H1 (cell line): ENCODE measurements at regions not wholly inside any gene's neighbourhood (a gene's known extent, or its start where the extent isn't known, plus 50 kb on each side); places are given as distances from the start of the nearest gene placed in this dataset.
A peak's percentile ranks its signal among the peaks of the same experiment; 100 is the strongest.

Experiments used
- CTCF ChIA-PET: fragments of 300-600 bp; sonication (Branson Sonifier 250); formaldehyde crosslinking; loops from one replicate; lab custom pipeline; 2021; ENCODE audit not compliant: partially characterized antibody; lab: Charles Lee
- POLR2A ChIA-PET: fragments of 300-600 bp; sonication (Branson Sonifier 250); formaldehyde crosslinking; loops from one replicate; lab custom pipeline; 2021; ENCODE audit warnings: inconsistent platforms; ENCODE audit not compliant: partially characterized antibody; lab: Charles Lee
- DNase-seq, 2 experiments: peaks; one replicate each; pipeline versions ENCODE4 v3.0.0 to v3.0.0-alpha.2; 2010 to 2022; ENCODE audit warnings: low spot score in 2 of 2, low read depth in 1 of 2, mixed read lengths in 1 of 2
- FAIRE-seq: peaks from 2 replicates; lab custom pipeline; 2011; peaks lifted over from hg19 to GRCh38; lab: Jason Lieb, UNC
- H2AFZ ChIP-seq: 2 replicates; pipeline ENCODE4 v1.8.1; 2012; ENCODE audit warnings: low read length, inconsistent platforms
- H2AK5ac ChIP-seq: 2 replicates; pipeline ENCODE4 v1.6.1; 2013; ENCODE audit warnings: low read depth, low read length
- H2BK120ac ChIP-seq: replicated peaks from 2 replicates; pipeline ENCODE3; 2013; ENCODE audit warnings: low read depth, low read length, inconsistent platforms
- H2BK12ac ChIP-seq: 2 replicates; pipeline ENCODE4 v1.6.1; 2013; ENCODE audit warnings: low read depth, low read length
- H2BK15ac ChIP-seq: 2 replicates; pipeline ENCODE4 v1.6.1; 2013; ENCODE audit warnings: low read length
- H2BK20ac ChIP-seq: 2 replicates; pipeline ENCODE4 v1.6.1; 2013; ENCODE audit warnings: low read length
- H2BK5ac ChIP-seq: 2 replicates; pipeline ENCODE4 v1.6.1; 2013; ENCODE audit warnings: low read depth, low read length
- H3K14ac ChIP-seq: 2 replicates; pipeline ENCODE4 v1.6.1; 2013; ENCODE audit warnings: inconsistent platforms; ENCODE audit not compliant: insufficient read length
- H3K18ac ChIP-seq: 2 replicates; pipeline ENCODE4 v1.6.1; 2013; ENCODE audit warnings: low read length; ENCODE audit errors: extremely low read depth
- H3K23ac ChIP-seq: 2 replicates; pipeline ENCODE4 v1.6.1; 2013; ENCODE audit warnings: inconsistent platforms; ENCODE audit not compliant: insufficient read length
- H3K23me2 ChIP-seq: 2 replicates; pipeline ENCODE4 v1.6.1; 2013; ENCODE audit warnings: low read depth, low read length
- H3K27ac ChIP-seq: 2 replicates; pipeline ENCODE4 v1.6.1; 2011; ENCODE audit warnings: low read depth, low read length, inconsistent platforms
- H3K27me3 ChIP-seq, 4 experiments: replicated peaks in 1 of 4; 1 replicate in 1 of 4; 2 replicates in 3 of 4; pipeline versions ENCODE4 v1.6.1 to v1.8.1; 2011 to 2013; ENCODE audit warnings: low read length in 3 of 4, mild to moderate bottlenecking in 3 of 4, inconsistent platforms in 2 of 4, mixed read lengths in 2 of 4, moderate library complexity in 1 of 4; ENCODE audit not compliant: control insufficient read depth in 3 of 4, insufficient read depth in 3 of 4; ENCODE audit errors: extremely low read depth in 1 of 4
- H3K36me3 ChIP-seq, 4 experiments: 2 replicates each; pipeline versions ENCODE4 v1.6.1 to v1.8.1; 2011 to 2013; ENCODE audit warnings: mild to moderate bottlenecking in 4 of 4, low read length in 3 of 4, moderate library complexity in 2 of 4, control low read depth in 1 of 4, inconsistent platforms in 1 of 4; ENCODE audit not compliant: insufficient read depth in 4 of 4, control insufficient read depth in 2 of 4
- H3K4ac ChIP-seq: replicated peaks from 2 replicates; pipeline ENCODE3; 2013; ENCODE audit warnings: low read length, low read depth, mixed read lengths, inconsistent platforms; ENCODE audit not compliant: insufficient read length
- H3K4me1 ChIP-seq, 4 experiments: replicated peaks in 1 of 4; 1 replicate in 1 of 4; 2 replicates in 3 of 4; pipeline versions ENCODE4 v1.6.1 to v1.8.1; 2011 to 2013; ENCODE audit warnings: low read length in 3 of 4, inconsistent platforms in 2 of 4, mixed read lengths in 1 of 4; ENCODE audit not compliant: insufficient read depth in 4 of 4, control insufficient read depth in 3 of 4
- H3K4me2 ChIP-seq, 2 experiments: 2 replicates each; pipeline versions ENCODE4 v1.6.1 to v1.8.1; 2011 to 2013; ENCODE audit warnings: low read depth in 2 of 2, low read length in 2 of 2, control low read depth in 1 of 2, inconsistent platforms in 1 of 2, mild to moderate bottlenecking in 1 of 2; ENCODE audit not compliant: insufficient read depth in 1 of 2
- H3K4me3 ChIP-seq, 4 experiments: fragments of 200-600, 300-600 bp in 1 of 4; sonication (generic), shearing (Covaris generic), sonication (Bioruptor Twin) in 1 of 4; 2 replicates each; pipeline versions ENCODE4 v1.5.1 to v1.8.1; 2011 to 2016; ENCODE audit warnings: low read length in 4 of 4, low read depth in 3 of 4, control low read depth in 2 of 4, inconsistent platforms in 2 of 4, mild to moderate bottlenecking in 2 of 4, mixed read lengths in 1 of 4, moderate library complexity in 1 of 4; ENCODE audit not compliant: insufficient read depth in 2 of 4; ENCODE audit errors: extremely low read depth in 1 of 4
- H3K56ac ChIP-seq: replicated peaks from 2 replicates; pipeline ENCODE3; 2013; ENCODE audit warnings: low read depth, mild to moderate bottlenecking, mixed read lengths, low read length, inconsistent platforms; ENCODE audit not compliant: insufficient read length
- H3K79me1 ChIP-seq: 2 replicates; pipeline ENCODE4 v1.6.1; 2013; ENCODE audit warnings: low read depth, low read length, control low read depth
- H3K79me2 ChIP-seq, 2 experiments: 2 replicates each; pipeline versions ENCODE4 v1.6.1 to v1.8.1; 2012 to 2013; ENCODE audit warnings: low read length in 2 of 2, mild to moderate bottlenecking in 2 of 2, inconsistent platforms in 1 of 2; ENCODE audit not compliant: insufficient read depth in 2 of 2, control insufficient read depth in 1 of 2
- H3K9ac ChIP-seq, 4 experiments: replicated peaks in 1 of 4; 1 replicate in 1 of 4; 2 replicates in 3 of 4; pipeline versions ENCODE4 v1.6.1 to v1.8.1; 2011 to 2013; ENCODE audit warnings: low read depth in 3 of 4, low read length in 3 of 4, control low read depth in 2 of 4, mild to moderate bottlenecking in 2 of 4, moderate library complexity in 2 of 4, inconsistent platforms in 1 of 4; ENCODE audit errors: extremely low read depth in 1 of 4
- H3K9me3 ChIP-seq, 2 experiments: 2 replicates each; pipeline versions ENCODE4 v1.6.1 to v1.8.1; 2012 to 2013; ENCODE audit warnings: mild to moderate bottlenecking in 2 of 2, moderate library complexity in 2 of 2, control low read depth in 1 of 2, inconsistent platforms in 1 of 2, low read depth in 1 of 2, low read length in 1 of 2, mixed read lengths in 1 of 2; ENCODE audit not compliant: insufficient read depth in 2 of 2
- H4K20me1 ChIP-seq, 2 experiments: replicated peaks in 1 of 2; 2 replicates each; pipeline versions ENCODE3 to v1.8.1; 2011 to 2013; ENCODE audit warnings: inconsistent platforms in 2 of 2, low read length in 2 of 2, mild to moderate bottlenecking in 1 of 2; ENCODE audit not compliant: insufficient read depth in 2 of 2, control insufficient read depth in 1 of 2
- H4K5ac ChIP-seq: 2 replicates; pipeline ENCODE4 v1.6.1; 2013; ENCODE audit warnings: low read length, low read depth, mixed read lengths, inconsistent platforms; ENCODE audit not compliant: insufficient read length
- H4K8ac ChIP-seq: 2 replicates; pipeline ENCODE4 v1.8.0; 2013; ENCODE audit warnings: mild to moderate bottlenecking, moderate library complexity, low read length, inconsistent platforms; ENCODE audit not compliant: insufficient read depth; ENCODE audit errors: extremely low read depth
- H4K91ac ChIP-seq: replicated peaks from 2 replicates; pipeline ENCODE3; 2013; ENCODE audit warnings: low read length, mixed read lengths, inconsistent platforms; ENCODE audit not compliant: insufficient read length
- BACH1 ChIP-seq: IDR thresholded peaks from 2 replicates; pipeline ENCODE4 v1.6.1; 2012; ENCODE audit warnings: low read length, improper control_type of control experiment
- CBX8 ChIP-seq: fragments of 300-800, 300-1000 bp; sonication (generic); IDR thresholded peaks from 2 replicates; pipeline ENCODE4 v1.7.1; 2016; ENCODE audit warnings: low read depth, low read length, borderline replicate concordance
- CHD2 ChIP-seq: IDR thresholded peaks from 2 replicates; pipeline ENCODE4 v1.6.1; 2012; ENCODE audit warnings: low read length, improper control_type of control experiment
- CTCF ChIP-seq, 3 experiments: IDR thresholded peaks; 1 replicate in 2 of 3; 2 replicates in 1 of 3; pipeline versions ENCODE4 v1.5.1 to v1.6.1; 2011; ENCODE audit warnings: low read length in 3 of 3, mild to moderate bottlenecking in 3 of 3, inconsistent platforms in 2 of 3, low read depth in 1 of 3, moderate library complexity in 1 of 3; ENCODE audit not compliant: insufficient read depth in 1 of 3; ENCODE audit errors: control extremely low read depth in 1 of 3
- EZH2 ChIP-seq: fragments of 200-600 bp; sonication (generic); IDR thresholded peaks from 2 replicates; pipeline ENCODE4 v1.7.1; 2012; ENCODE audit warnings: low read depth, mild to moderate bottlenecking, moderate library complexity, low read length, inconsistent platforms; ENCODE audit not compliant: severe bottlenecking
- KDM4A ChIP-seq: IDR thresholded peaks from one replicate; pipeline ENCODE4 v1.7.1; 2012; ENCODE audit warnings: low read depth, mild to moderate bottlenecking, moderate library complexity, low read length, inconsistent platforms; ENCODE audit not compliant: severe bottlenecking
- MAFK ChIP-seq: IDR thresholded peaks from 2 replicates; pipeline ENCODE4 v1.6.1; 2012; ENCODE audit warnings: low read depth, mild to moderate bottlenecking, improper control_type of control experiment, low read length
- MAX ChIP-seq: IDR thresholded peaks from 2 replicates; pipeline ENCODE4 v1.6.1; 2012; ENCODE audit warnings: inconsistent platforms
- NANOG ChIP-seq: IDR thresholded peaks from 2 replicates; pipeline ENCODE4 v1.6.1; 2011; ENCODE audit warnings: low read length, low read depth, mild to moderate bottlenecking, inconsistent platforms; ENCODE audit not compliant: insufficient read depth, poor library complexity, severe bottlenecking
- SIX5 ChIP-seq: IDR thresholded peaks from 2 replicates; pipeline ENCODE4 v1.6.1; 2011; ENCODE audit warnings: mild to moderate bottlenecking, low read depth, low read length
- YY1 ChIP-seq: IDR thresholded peaks from 2 replicates; pipeline ENCODE4 v1.6.1; 2011; ENCODE audit warnings: low read depth, mild to moderate bottlenecking, low read length
- WGBS, 2 experiments: shearing (Covaris generic) in 1 of 2; methylation state at CpG; one replicate each; pipeline versions ENCODE4 v1.1.6 to v1.1.7; 2013 to 2015; ENCODE audit warnings: low lambda C conversion rate in 2 of 2, mixed read lengths in 2 of 2, inconsistent platforms in 1 of 2, low coverage in 1 of 2, missing lambda C conversion rate in 1 of 2; ENCODE audit not compliant: insufficient replicate concordance in 2 of 2, insufficient coverage in 1 of 2, insufficient read length in 1 of 2; ENCODE audit errors: extremely low coverage in 1 of 2, missing lambda C conversion rate in 1 of 2; 5-methylcytosine and 5-hydroxymethylcytosine counted together

GRCh38 chr16:48833461-48833860, 223.5 kb upstream of the N4BP1 start:
- POLR2A ChIA-PET = no interaction called here
- no peak overlapping the region for H2BK120ac ChIP-seq
- no peak overlapping the region for H4K8ac ChIP-seq
- no peaks in the 10 kb centered on the region for H3K36me3 ChIP-seq
- peak overlapping the region; percentile 16 for H3K4ac ChIP-seq
- H3K4me3 ChIP-seq = no peak overlapping the region
- H2BK5ac ChIP-seq = no peak overlapping the region
- H3K56ac ChIP-seq = no peak overlapping the region
- no peak overlapping the region for H4K5ac ChIP-seq
- 0 out of 2 replicates have a peak overlapping the region, but pooled peaks have one; percentile 47 for H2BK15ac ChIP-seq
- no peaks in the 10 kb centered on the region for H3K9me3 ChIP-seq
- H3K27ac ChIP-seq = no peak overlapping the region
- no peaks in the 10 kb centered on the region for H3K27me3 ChIP-seq
- H3K79me1 ChIP-seq = no peaks in the 10 kb centered on the region
- no peak overlapping the region for H2BK12ac ChIP-seq
- CTCF ChIA-PET = interaction anchor here (0.7 to 1.3 kb wide), 9 partner anchors 9 to 798 kb away, joined by 3 to 5 read pairs (median 3); no protein-coding TSS in a partner anchor
- no peak overlapping the region for H3K14ac ChIP-seq
- no peak for FAIRE-seq
- H3K9ac ChIP-seq = no peak overlapping the region
- no peak overlapping the region for H2AFZ ChIP-seq
- no peaks in the 10 kb centered on the region for H4K20me1 ChIP-seq
- TF ChIP-seq NANOG (no peak), YY1 (no peak), KDM4A (no peak), CBX8 (no peak), CHD2 (no peak), MAFK (no peak), SIX5 (no peak), CTCF (IDR thresholded peaks at IDR 0.05; ENCODE audit: control extremely low read depth in 1 of 3, insufficient read depth in 1 of 3, low read depth in 1 of 3, low read length in 3 of 3) (no peak), EZH2 (no peak), BACH1 (no peak), MAX (no peak)
- TF ChIP-seq, all 59 proteins: peak for 0
- no peak overlapping the region for H3K18ac ChIP-seq
- H3K23me2 ChIP-seq = no peaks in the 10 kb centered on the region
- 79% methylated on average over 2 of the region's 2 CpGs; no CpG with 5 or more reads in 1 of the 2 experiments for WGBS, 2 experiments
- H3K23ac ChIP-seq = no peak overlapping the region
- no peak overlapping the region for H3K4me2 ChIP-seq
- no peaks in the 10 kb centered on the region for H3K79me2 ChIP-seq
- no peaks in the 10 kb centered on the region for H3K4me1 ChIP-seq
- H2BK20ac ChIP-seq = no peak overlapping the region
- no peak for DNase-seq
- H2AK5ac ChIP-seq = no peak overlapping the region
- H4K91ac ChIP-seq = no peak overlapping the region
